ENCODE measurements at regions not wholly inside any gene's neighbourhood (a gene's known extent, or its start where the extent isn't known, plus 50 kb on each side); places are given as distances from the start of the nearest gene placed in this dataset.
"Not testable (repeated sequence)": the region's sequence is repeated elsewhere in the genome, so short reads cannot be mapped to it uniquely, and the experiment has no call there.

- TF ChIP-seq, protein P1, sequence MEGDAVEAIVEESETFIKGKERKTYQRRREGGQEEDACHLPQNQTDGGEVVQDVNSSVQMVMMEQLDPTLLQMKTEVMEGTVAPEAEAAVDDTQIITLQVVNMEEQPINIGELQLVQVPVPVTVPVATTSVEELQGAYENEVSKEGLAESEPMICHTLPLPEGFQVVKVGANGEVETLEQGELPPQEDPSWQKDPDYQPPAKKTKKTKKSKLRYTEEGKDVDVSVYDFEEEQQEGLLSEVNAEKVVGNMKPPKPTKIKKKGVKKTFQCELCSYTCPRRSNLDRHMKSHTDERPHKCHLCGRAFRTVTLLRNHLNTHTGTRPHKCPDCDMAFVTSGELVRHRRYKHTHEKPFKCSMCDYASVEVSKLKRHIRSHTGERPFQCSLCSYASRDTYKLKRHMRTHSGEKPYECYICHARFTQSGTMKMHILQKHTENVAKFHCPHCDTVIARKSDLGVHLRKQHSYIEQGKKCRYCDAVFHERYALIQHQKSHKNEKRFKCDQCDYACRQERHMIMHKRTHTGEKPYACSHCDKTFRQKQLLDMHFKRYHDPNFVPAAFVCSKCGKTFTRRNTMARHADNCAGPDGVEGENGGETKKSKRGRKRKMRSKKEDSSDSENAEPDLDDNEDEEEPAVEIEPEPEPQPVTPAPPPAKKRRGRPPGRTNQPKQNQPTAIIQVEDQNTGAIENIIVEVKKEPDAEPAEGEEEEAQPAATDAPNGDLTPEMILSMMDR (IDR thresholded peaks at IDR 0.05): not testable (repeated sequence)
- TF ChIP-seq POLR2A (IDR thresholded peaks at IDR 0.05): not testable (repeated sequence)
Observed at GRCh38 chr12:131367067-131367982, 343.6 kb upstream of the SFSWAP start.
